Mesenchymal stem cell (in vitro differentiated cells and primary cell): ENCODE measurements at regions not wholly inside any gene's neighbourhood (a gene's known extent, or its start where the extent isn't known, plus 50 kb on each side); places are given as distances from the start of the nearest gene placed in this dataset.

Experiments used
- DNase-seq: peaks from one replicate; pipeline ENCODE4 v3.0.0-alpha.2; 2013
- H2AFZ ChIP-seq: one replicate; pipeline ENCODE4 v1.6.1; 2013; ENCODE audit warnings: low read depth, mild to moderate bottlenecking, control low read depth, inconsistent platforms, low read length, moderate library complexity
- H2AK5ac ChIP-seq: 2 replicates; pipeline ENCODE4 v1.6.1; 2013; ENCODE audit warnings: low read length, moderate library complexity, mild to moderate bottlenecking, inconsistent platforms; ENCODE audit not compliant: severe bottlenecking
- H2BK120ac ChIP-seq: one replicate; pipeline ENCODE4 v1.6.1; 2013; ENCODE audit warnings: low read depth, mild to moderate bottlenecking, inconsistent platforms, low read length, moderate library complexity
- H2BK12ac ChIP-seq, 2 experiments: one replicate each; pipeline ENCODE4 v1.6.1; 2013; ENCODE audit warnings: inconsistent platforms in 2 of 2, low read length in 2 of 2, mild to moderate bottlenecking in 2 of 2, moderate library complexity in 2 of 2, control low read depth in 1 of 2
- H2BK15ac ChIP-seq: one replicate; pipeline ENCODE4 v1.6.1; 2013; ENCODE audit warnings: mild to moderate bottlenecking, low read depth, inconsistent platforms; ENCODE audit not compliant: poor library complexity, severe bottlenecking
- H2BK5ac ChIP-seq: 2 replicates; pipeline ENCODE4 v1.6.1; 2013; ENCODE audit warnings: low read depth, mild to moderate bottlenecking, low read length, control low read depth, inconsistent platforms; ENCODE audit not compliant: poor library complexity, severe bottlenecking
- H3K14ac ChIP-seq, 2 experiments: one replicate each; pipeline ENCODE4 v1.6.1; 2013; ENCODE audit warnings: inconsistent platforms in 2 of 2, low read length in 2 of 2, control low read depth in 1 of 2, mild to moderate bottlenecking in 1 of 2, moderate library complexity in 1 of 2
- H3K18ac ChIP-seq, 2 experiments: one replicate each; pipeline ENCODE4 v1.6.1; 2013; ENCODE audit warnings: inconsistent platforms in 2 of 2, low read length in 2 of 2, control low read depth in 1 of 2, low read depth in 1 of 2, mild to moderate bottlenecking in 1 of 2
- H3K23ac ChIP-seq, 2 experiments: one replicate each; pipeline ENCODE4 v1.6.1; 2013; ENCODE audit warnings: inconsistent platforms in 2 of 2, low read length in 2 of 2, mild to moderate bottlenecking in 2 of 2, moderate library complexity in 2 of 2, control low read depth in 1 of 2
- H3K27ac ChIP-seq: 2 replicates; pipeline ENCODE4 v1.5.1; 2013; ENCODE audit warnings: mild to moderate bottlenecking, moderate library complexity, low read length, control low read depth, inconsistent platforms; ENCODE audit not compliant: poor library complexity, severe bottlenecking
- H3K27me3 ChIP-seq, 2 experiments: 2 replicates each; pipeline versions ENCODE4 v1.6.1 to v1.7.0; 2013; ENCODE audit warnings: low read length in 2 of 2, mild to moderate bottlenecking in 2 of 2, moderate library complexity in 2 of 2, control low read depth in 1 of 2, inconsistent platforms in 1 of 2; ENCODE audit not compliant: control insufficient read depth in 1 of 2, insufficient read depth in 1 of 2
- H3K36me3 ChIP-seq, 2 experiments: 2 replicates each; pipeline versions ENCODE4 v1.6.1 to v1.7.0; 2013; ENCODE audit warnings: low read length in 2 of 2, control low read depth in 1 of 2, inconsistent platforms in 1 of 2, low read depth in 1 of 2, mild to moderate bottlenecking in 1 of 2; ENCODE audit not compliant: insufficient read depth in 2 of 2, control insufficient read depth in 1 of 2
- H3K4ac ChIP-seq, 2 experiments: one replicate each; pipeline ENCODE4 v1.6.1; 2013; ENCODE audit warnings: inconsistent platforms in 2 of 2, low read length in 2 of 2, mild to moderate bottlenecking in 2 of 2, moderate library complexity in 2 of 2, control low read depth in 1 of 2, low read depth in 1 of 2
- H3K4me1 ChIP-seq: 2 replicates; pipeline ENCODE4 v1.6.1; 2013; ENCODE audit warnings: low read depth, low read length, control low read depth; ENCODE audit not compliant: control insufficient read depth, insufficient read depth
- H3K4me2 ChIP-seq: 2 replicates; pipeline ENCODE4 v1.6.1; 2013; ENCODE audit warnings: low read length, mild to moderate bottlenecking, inconsistent platforms; ENCODE audit not compliant: poor library complexity, severe bottlenecking
- H3K4me3 ChIP-seq, 2 experiments: 2 replicates each; pipeline versions ENCODE4 v1.5.1 to v1.7.0; 2013; ENCODE audit warnings: low read length in 2 of 2, mild to moderate bottlenecking in 2 of 2, control low read depth in 1 of 2, low read depth in 1 of 2; ENCODE audit not compliant: insufficient read depth in 1 of 2
- H3K79me1 ChIP-seq: replicated peaks from 2 replicates; pipeline ENCODE4 v1.6.1; 2013; ENCODE audit warnings: mild to moderate bottlenecking, control low read depth, low read length, inconsistent platforms; ENCODE audit not compliant: poor library complexity, severe bottlenecking
- H3K9ac ChIP-seq: 2 replicates; pipeline ENCODE4 v1.7.0; 2013; ENCODE audit warnings: mild to moderate bottlenecking, low read length, moderate library complexity
- H3K9me3 ChIP-seq: 2 replicates; pipeline ENCODE4 v1.7.0; 2013; ENCODE audit warnings: mild to moderate bottlenecking, low read length; ENCODE audit not compliant: control insufficient read depth
- H4K8ac ChIP-seq: one replicate; pipeline ENCODE4 v1.6.1; 2013; ENCODE audit warnings: inconsistent platforms, mild to moderate bottlenecking, low read length, moderate library complexity
- H4K91ac ChIP-seq: one replicate; pipeline ENCODE4 v1.6.1; 2013; ENCODE audit warnings: mild to moderate bottlenecking, low read length, inconsistent platforms
- WGBS: methylation state at CpG from one replicate; pipeline ENCODE4 v1.1.7; 2013; ENCODE audit warnings: mixed read lengths; 5-methylcytosine and 5-hydroxymethylcytosine counted together

DNA sequence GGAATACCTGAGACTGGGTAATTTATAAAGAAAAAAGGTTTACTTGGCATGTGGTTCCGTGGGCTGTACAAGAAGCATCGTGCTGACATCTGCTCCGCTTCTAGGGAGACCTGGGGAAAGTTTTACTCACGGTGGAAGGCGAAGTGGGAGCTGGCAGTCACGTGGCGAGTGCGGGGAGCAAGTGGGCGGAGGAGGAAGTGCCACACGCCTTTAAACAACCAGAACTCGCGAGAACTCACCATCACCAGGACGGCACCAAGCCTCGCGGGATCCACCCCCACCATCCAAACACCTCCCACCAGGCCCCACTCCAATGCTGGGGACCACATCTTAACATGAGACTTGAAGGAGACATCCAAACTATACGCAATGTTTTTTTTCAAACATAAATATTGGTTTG is 406.2 kb upstream of the IRX4 start:
- H2AK5ac ChIP-seq: no peak overlapping the region
- no peak overlapping the region for H3K4ac ChIP-seq

GRCh38 chr5:2288466-2288865 is 405.7 kb upstream of the IRX4 start:
- Histone ChIP-seq H3K79me1 (no peaks in the 10 kb centered on the region), H3K4me1 (no peaks in the 10 kb centered on the region), H3K9ac (no peak overlapping the region), H4K91ac (no peak overlapping the region), H3K4me3 (no peak overlapping the region), H3K9me3 (peaks cover 9% of the 10 kb centered on the region), H3K27me3 (no peaks in the 10 kb centered on the region), H3K4ac (no peak overlapping the region), H3K27ac (no peak overlapping the region), H2BK5ac (no peak overlapping the region), H2BK12ac (no peak overlapping the region), H2BK15ac (no peak overlapping the region), H2AFZ (no peak overlapping the region), H2AK5ac (no peak overlapping the region), H3K14ac (no peak overlapping the region), H2BK120ac (no peak overlapping the region), H3K18ac (no peak overlapping the region), H3K23ac (no peak overlapping the region), H3K4me2 (no peak overlapping the region), H3K36me3 (no peaks in the 10 kb centered on the region), H4K8ac (no peak overlapping the region)
- no peak for DNase-seq
- WGBS: 92% methylated on average over 11 of the region's 11 CpGs

More for the DNA sequence above, 406.2 kb upstream of the IRX4 start:
- H3K27ac ChIP-seq: no peak overlapping the region
- no peak overlapping the region for H3K4me3 ChIP-seq
- H3K36me3 ChIP-seq: no peaks in the 10 kb centered on the region
- no peaks in the 10 kb centered on the region for H3K4me1 ChIP-seq
- no peak overlapping the region for H4K91ac ChIP-seq
- no peaks in the 10 kb centered on the region for H3K79me1 ChIP-seq
- no peak overlapping the region for H4K8ac ChIP-seq
- H2BK12ac ChIP-seq: no peak overlapping the region
- no peak overlapping the region for H2BK5ac ChIP-seq
- no peak for DNase-seq
- no peak overlapping the region for H3K18ac ChIP-seq
- 84% methylated on average over 16 of the region's 16 CpGs for WGBS
- no peak overlapping the region for H2AFZ ChIP-seq
- H2BK15ac ChIP-seq: no peak overlapping the region
- H2BK120ac ChIP-seq: no peak overlapping the region
- H3K27me3 ChIP-seq: no peaks in the 10 kb centered on the region
- peaks cover 9% of the 10 kb centered on the region for H3K9me3 ChIP-seq
- H3K23ac ChIP-seq: no peak overlapping the region
- no peak overlapping the region for H3K4me2 ChIP-seq
- no peak overlapping the region for H3K14ac ChIP-seq
- H3K9ac ChIP-seq: no peak overlapping the region

DNA sequence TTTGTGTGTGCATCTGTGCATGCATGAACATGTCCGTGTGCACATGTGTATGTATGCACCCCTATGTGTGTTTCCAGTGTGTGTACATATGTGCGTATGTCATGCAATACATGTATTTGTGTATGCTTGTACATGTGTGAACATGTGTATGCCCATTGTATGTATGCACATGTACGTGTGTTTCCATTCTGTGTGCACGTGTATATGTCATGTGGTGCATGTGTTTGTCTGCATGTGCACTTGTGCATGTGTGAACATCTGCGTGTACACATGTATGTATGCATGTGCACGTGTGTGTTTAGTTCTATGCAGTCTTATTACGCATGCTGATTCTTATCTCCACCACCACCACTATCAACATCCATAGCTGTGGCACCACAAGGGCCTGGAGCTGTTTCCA is 403.5 kb upstream of the IRX4 start:
- no peaks in the 10 kb centered on the region for H3K4me1 ChIP-seq
- H3K14ac ChIP-seq: no peak overlapping the region
- no peaks in the 10 kb centered on the region for H3K27me3 ChIP-seq
- H3K9me3 ChIP-seq: peaks cover 3% of the 10 kb centered on the region
- no peak overlapping the region for H4K8ac ChIP-seq
- no peak overlapping the region for H3K23ac ChIP-seq
- no peak overlapping the region for H2AK5ac ChIP-seq
- no peaks in the 10 kb centered on the region for H3K79me1 ChIP-seq
- H2AFZ ChIP-seq: no peak overlapping the region
- H3K9ac ChIP-seq: no peak overlapping the region
- no peak overlapping the region for H2BK120ac ChIP-seq
- no peak overlapping the region for H2BK15ac ChIP-seq
- no peak overlapping the region for H3K4ac ChIP-seq
- no peak overlapping the region for H3K27ac ChIP-seq
- no peak overlapping the region for H2BK5ac ChIP-seq
- no peak overlapping the region for H3K18ac ChIP-seq
- no peaks in the 10 kb centered on the region for H3K36me3 ChIP-seq
- no peak overlapping the region for H2BK12ac ChIP-seq
- WGBS: 79% methylated on average over 7 of the region's 7 CpGs
- no peak for DNase-seq
- no peak overlapping the region for H3K4me2 ChIP-seq
- no peak overlapping the region for H3K4me3 ChIP-seq
- H4K91ac ChIP-seq: no peak overlapping the region

- no peak overlapping the region for H2BK120ac ChIP-seq
- no peak overlapping the region for H2AK5ac ChIP-seq
- no peak overlapping the region for H2BK5ac ChIP-seq
- no peak overlapping the region for H4K8ac ChIP-seq
- H3K79me1 ChIP-seq: no peaks in the 10 kb centered on the region
- DNase-seq: no peak
- H2BK12ac ChIP-seq: no peak overlapping the region
- H3K27me3 ChIP-seq: no peaks in the 10 kb centered on the region
- H3K23ac ChIP-seq: no peak overlapping the region
- H2BK15ac ChIP-seq: no peak overlapping the region
- no peak overlapping the region for H4K91ac ChIP-seq
- no peak overlapping the region for H3K9ac ChIP-seq
- peak overlapping the region; percentile 13 for H3K4me2 ChIP-seq
- no peak overlapping the region for H3K4ac ChIP-seq
- H3K14ac ChIP-seq: no peak overlapping the region
- no peak overlapping the region for H3K27ac ChIP-seq
- no peaks in the 10 kb centered on the region for H3K4me1 ChIP-seq
- H3K18ac ChIP-seq: no peak overlapping the region
- H3K9me3 ChIP-seq: no peaks in the 10 kb centered on the region
- WGBS: 86% methylated on average over 4 of the region's 8 CpGs
- H3K36me3 ChIP-seq: no peaks in the 10 kb centered on the region
- H2AFZ ChIP-seq: no peak overlapping the region
- no peak overlapping the region for H3K4me3 ChIP-seq
Observed at GRCh38 chr5:2284678-2285077, 402.0 kb upstream of the IRX4 start.
